H1 (cell line): ENCODE measurements at regions not wholly inside any gene's neighbourhood (a gene's known extent, or its start where the extent isn't known, plus 50 kb on each side); places are given as distances from the start of the nearest gene placed in this dataset.

Experiments
- CBX8 ChIP-seq: fragments of 300-800, 300-1000 bp; sonication (generic); IDR thresholded peaks from 2 replicates; pipeline ENCODE4 v1.7.1; 2016; ENCODE audit warnings: low read depth, low read length, borderline replicate concordance
- EGR1 ChIP-seq: IDR thresholded peaks from 2 replicates; pipeline ENCODE4 v1.6.1; 2011; ENCODE audit warnings: low read depth, low read length, borderline replicate concordance
- SP2 ChIP-seq: IDR thresholded peaks from 2 replicates; pipeline ENCODE4 v1.6.1; 2012; ENCODE audit warnings: mild to moderate bottlenecking, low read length, inconsistent platforms
- TAF1 ChIP-seq: IDR thresholded peaks from 2 replicates; pipeline ENCODE4 v1.6.1; 2011; ENCODE audit warnings: mild to moderate bottlenecking, low read depth, low read length

DNA sequence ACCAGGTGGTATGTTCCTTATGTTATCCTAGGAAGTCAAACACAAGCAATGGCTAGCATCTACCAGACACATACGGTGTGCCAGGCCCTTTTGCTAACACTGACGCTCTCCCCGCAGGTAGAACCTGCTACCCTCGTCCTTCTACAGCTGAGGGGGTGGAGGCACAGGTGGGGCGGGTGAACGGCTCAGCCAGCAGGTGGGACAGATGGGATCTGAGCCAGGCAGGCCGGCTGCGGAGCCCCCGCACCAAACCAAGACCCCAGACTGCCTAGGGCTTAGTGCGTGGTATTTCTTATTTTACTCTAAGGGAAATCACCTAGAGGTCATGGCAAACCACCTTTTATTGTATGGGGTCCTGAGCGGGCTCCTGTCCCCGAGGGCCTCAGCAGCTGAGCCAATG, 53.9 kb upstream of the PCSK6 start:
- TF ChIP-seq CBX8: no peak
- no peak for TF ChIP-seq SP2
- TF ChIP-seq EGR1: no peak
- no peak for TF ChIP-seq TAF1
